ENCODE measurements at regions not wholly inside any gene's neighbourhood (a gene's known extent, or its start where the extent isn't known, plus 50 kb on each side); places are given as distances from the start of the nearest gene placed in this dataset.

DNA sequence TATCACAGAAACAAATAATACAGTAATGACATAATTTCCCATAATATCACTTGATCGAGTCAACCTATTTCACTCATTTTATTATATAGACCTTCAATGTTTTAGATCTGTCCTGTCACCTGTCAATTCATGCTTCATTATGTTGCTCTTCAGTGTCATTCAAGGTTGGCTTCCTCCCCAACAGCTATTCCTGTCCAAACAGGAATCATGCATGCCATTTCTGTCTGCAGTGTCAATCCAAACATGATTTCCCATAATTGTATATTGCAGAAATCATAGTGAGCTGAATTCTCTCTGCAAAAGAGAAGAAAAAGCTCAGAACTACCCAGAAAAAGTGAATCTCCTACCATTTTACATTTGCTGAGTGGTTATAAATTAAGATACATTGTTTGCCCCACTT, 628.6 kb downstream of the NR4A2 start:
- TF ChIP-seq, protein P1, sequence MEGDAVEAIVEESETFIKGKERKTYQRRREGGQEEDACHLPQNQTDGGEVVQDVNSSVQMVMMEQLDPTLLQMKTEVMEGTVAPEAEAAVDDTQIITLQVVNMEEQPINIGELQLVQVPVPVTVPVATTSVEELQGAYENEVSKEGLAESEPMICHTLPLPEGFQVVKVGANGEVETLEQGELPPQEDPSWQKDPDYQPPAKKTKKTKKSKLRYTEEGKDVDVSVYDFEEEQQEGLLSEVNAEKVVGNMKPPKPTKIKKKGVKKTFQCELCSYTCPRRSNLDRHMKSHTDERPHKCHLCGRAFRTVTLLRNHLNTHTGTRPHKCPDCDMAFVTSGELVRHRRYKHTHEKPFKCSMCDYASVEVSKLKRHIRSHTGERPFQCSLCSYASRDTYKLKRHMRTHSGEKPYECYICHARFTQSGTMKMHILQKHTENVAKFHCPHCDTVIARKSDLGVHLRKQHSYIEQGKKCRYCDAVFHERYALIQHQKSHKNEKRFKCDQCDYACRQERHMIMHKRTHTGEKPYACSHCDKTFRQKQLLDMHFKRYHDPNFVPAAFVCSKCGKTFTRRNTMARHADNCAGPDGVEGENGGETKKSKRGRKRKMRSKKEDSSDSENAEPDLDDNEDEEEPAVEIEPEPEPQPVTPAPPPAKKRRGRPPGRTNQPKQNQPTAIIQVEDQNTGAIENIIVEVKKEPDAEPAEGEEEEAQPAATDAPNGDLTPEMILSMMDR (IDR thresholded peaks at IDR 0.05; ENCODE audit: insufficient read depth, low read length, poor library complexity, severe bottlenecking) = no peak
- DNase-seq (ENCODE audit: extremely low read depth, insufficient read length) = no peak

DNA sequence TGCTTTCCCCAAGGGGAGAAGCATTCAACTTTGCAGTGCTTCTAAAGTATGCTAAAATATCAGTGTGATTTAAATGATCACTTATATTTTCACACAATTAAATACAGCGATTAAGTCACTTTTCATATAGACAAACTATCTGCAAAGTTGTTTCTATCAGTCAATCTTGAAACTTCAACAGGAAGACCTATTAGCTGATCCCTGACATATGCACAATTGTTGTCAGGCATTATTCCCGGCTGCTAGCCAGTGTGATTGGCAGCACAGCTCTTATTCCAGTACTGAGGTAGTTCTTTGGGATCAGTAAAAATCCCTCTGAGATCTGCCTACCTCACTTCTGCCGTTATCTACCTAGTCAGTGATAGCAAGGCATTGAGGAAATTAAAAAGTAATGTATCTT, 629.5 kb downstream of the NR4A2 start:
- H3K36me3 ChIP-seq (ENCODE audit: control insufficient read depth, insufficient read depth, low read length) = no peaks in the 10 kb centered on the region
- DNase-seq (ENCODE audit: extremely low read depth, insufficient read length) = no peak
- no peaks in the 10 kb centered on the region for H3K27me3 ChIP-seq (replicated peaks; ENCODE audit: control insufficient read depth, insufficient read depth, low read length)
- TF ChIP-seq, protein P1 (IDR thresholded peaks at IDR 0.05; ENCODE audit: insufficient read depth, low read length, poor library complexity, severe bottlenecking) = no peak
- no peak overlapping the region for H3K4me3 ChIP-seq (replicated peaks; ENCODE audit: low read depth, low read length)

More for the DNA sequence above, 628.6 kb downstream of the NR4A2 start:
- no peaks in the 10 kb centered on the region for H3K36me3 ChIP-seq (ENCODE audit: control insufficient read depth, insufficient read depth, low read length)
- H3K27me3 ChIP-seq (replicated peaks; ENCODE audit: control insufficient read depth, insufficient read depth, low read length) = no peaks in the 10 kb centered on the region
- H3K4me3 ChIP-seq (replicated peaks; ENCODE audit: low read depth, low read length) = no peak overlapping the region

DNA sequence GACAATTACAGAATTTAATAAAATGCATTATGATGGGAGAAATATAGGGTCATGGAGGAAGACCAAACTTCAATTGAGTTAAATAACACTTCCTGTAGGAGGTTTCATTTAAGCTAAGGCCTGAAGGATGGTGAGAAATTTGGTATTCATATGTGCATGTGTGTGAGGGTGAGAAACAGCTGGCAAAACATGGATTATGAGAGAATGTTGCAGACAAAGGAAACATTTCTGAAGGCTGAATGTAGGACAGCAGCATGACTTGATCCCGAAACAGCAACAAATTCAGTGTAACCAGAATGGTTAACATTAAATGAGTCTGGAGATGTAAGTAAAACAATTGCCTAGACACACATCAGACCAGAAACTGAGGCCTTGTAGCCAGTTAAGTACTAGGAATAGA, 630.8 kb downstream of the NR4A2 start:
- Histone ChIP-seq H3K36me3 (ENCODE audit: control insufficient read depth, insufficient read depth, low read length) (no peaks in the 10 kb centered on the region), H3K27me3 (replicated peaks; ENCODE audit: control insufficient read depth, insufficient read depth, low read length) (no peaks in the 10 kb centered on the region), H3K4me3 (replicated peaks; ENCODE audit: low read depth, low read length) (no peak overlapping the region)
- no peak for DNase-seq (ENCODE audit: extremely low read depth, insufficient read length)
- TF ChIP-seq, protein P1 (IDR thresholded peaks at IDR 0.05; ENCODE audit: insufficient read depth, low read length, poor library complexity, severe bottlenecking) = no peak

DNA sequence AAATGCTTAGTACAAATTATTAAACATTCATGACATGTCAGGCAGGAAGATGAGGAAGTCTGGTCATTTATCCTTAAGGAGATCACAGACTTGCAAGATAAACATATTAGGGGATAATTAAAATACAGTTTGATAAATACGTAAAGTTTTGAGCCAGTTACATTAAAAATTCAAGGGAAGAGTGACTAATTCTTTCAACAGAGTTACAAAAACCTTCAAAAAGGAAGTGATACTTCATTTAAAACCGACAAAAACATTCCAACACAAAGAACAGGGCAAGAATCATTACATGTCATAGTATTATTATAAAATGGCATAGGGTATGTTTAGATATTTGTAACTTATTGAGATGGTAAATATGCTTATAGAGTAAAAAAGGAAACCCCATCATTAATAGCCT, 636.0 kb downstream of the NR4A2 start:
- no peak for DNase-seq (ENCODE audit: extremely low read depth, insufficient read length)

DNA sequence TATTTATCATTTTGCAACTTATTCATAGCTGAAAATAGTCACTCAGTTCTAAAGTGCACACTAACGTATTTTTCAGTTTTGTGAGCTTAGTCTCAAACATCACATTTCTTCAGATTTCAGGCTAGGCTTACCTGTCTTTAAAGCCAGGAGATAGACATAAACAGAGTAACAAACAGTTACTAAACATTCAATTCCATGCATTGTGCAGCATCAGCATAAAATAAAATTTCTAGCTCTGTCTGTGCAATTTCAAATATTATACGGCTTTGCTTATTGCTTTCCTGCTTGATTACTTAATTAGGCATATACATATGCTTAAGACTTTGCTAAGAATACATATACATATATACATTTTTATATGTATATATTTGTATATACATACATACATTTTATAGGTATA, 637.0 kb downstream of the NR4A2 start:
- H3K27me3 ChIP-seq (replicated peaks; ENCODE audit: control insufficient read depth, insufficient read depth, low read length) = no peaks in the 10 kb centered on the region
- DNase-seq (ENCODE audit: extremely low read depth, insufficient read length) = no peak
- no peaks in the 10 kb centered on the region for H3K36me3 ChIP-seq (ENCODE audit: control insufficient read depth, insufficient read depth, low read length)
- TF ChIP-seq, protein P1 (IDR thresholded peaks at IDR 0.05; ENCODE audit: insufficient read depth, low read length, poor library complexity, severe bottlenecking) = no peak
- H3K4me3 ChIP-seq (replicated peaks; ENCODE audit: low read depth, low read length) = no peak overlapping the region

More for the DNA sequence above, 636.0 kb downstream of the NR4A2 start:
- Histone ChIP-seq H3K4me3 (replicated peaks; ENCODE audit: low read depth, low read length) (no peak overlapping the region), H3K36me3 (ENCODE audit: control insufficient read depth, insufficient read depth, low read length) (no peaks in the 10 kb centered on the region), H3K27me3 (replicated peaks; ENCODE audit: control insufficient read depth, insufficient read depth, low read length) (no peaks in the 10 kb centered on the region)
- TF ChIP-seq, protein P1 (IDR thresholded peaks at IDR 0.05; ENCODE audit: insufficient read depth, low read length, poor library complexity, severe bottlenecking) = no peak

DNA sequence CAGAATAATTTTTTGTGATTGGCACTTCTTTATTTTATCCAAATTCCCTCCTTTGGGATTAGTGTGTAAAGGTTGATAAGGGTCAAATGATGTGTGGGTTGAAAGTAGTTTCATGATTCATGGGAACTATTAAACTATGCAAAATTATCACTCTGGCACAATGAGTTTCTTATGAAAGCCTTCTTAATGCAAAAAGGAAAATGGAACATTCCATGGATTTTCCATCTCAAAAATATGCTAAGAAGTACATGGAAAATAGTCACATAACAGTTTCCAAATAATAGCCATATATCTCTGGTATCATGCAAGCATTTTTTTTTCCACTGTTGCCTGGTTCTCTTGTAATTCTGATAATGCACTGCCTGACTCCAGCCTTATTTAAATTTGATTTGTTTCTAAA, 639.7 kb downstream of the NR4A2 start:
- TF ChIP-seq, protein P1 (IDR thresholded peaks at IDR 0.05; ENCODE audit: insufficient read depth, low read length, poor library complexity, severe bottlenecking) = no peak
- no peaks in the 10 kb centered on the region for H3K36me3 ChIP-seq (ENCODE audit: control insufficient read depth, insufficient read depth, low read length)
- no peaks in the 10 kb centered on the region for H3K27me3 ChIP-seq (replicated peaks; ENCODE audit: control insufficient read depth, insufficient read depth, low read length)
- no peak overlapping the region for H3K4me3 ChIP-seq (replicated peaks; ENCODE audit: low read depth, low read length)
- no peak for DNase-seq (ENCODE audit: extremely low read depth, insufficient read length)
